Tibial nerve (tissue), 3 donors: ENCODE measurements at regions not wholly inside any gene's neighbourhood (a gene's known extent, or its start where the extent isn't known, plus 50 kb on each side); places are given as distances from the start of the nearest gene placed in this dataset.

Source experiments
- POLR2A ChIP-seq, 2 donors: fragments of 450-650 bp; IDR thresholded peaks; one replicate each; pipeline ENCODE4 v1.6.1; 2017; ENCODE audit warnings: antibody characterized with exemption in 2 of 2, mild to moderate bottlenecking in 2 of 2, moderate library complexity in 2 of 2
- TF ChIP-seq, protein P1 (sequence below), 5 experiments: fragments of 200-600 bp in 3 of 5; fragments of 450-650 bp in 2 of 5; sonication (generic) in 3 of 5; IDR thresholded peaks; one replicate each; pipeline ENCODE4 v1.5.1; 2016 to 2019; ENCODE audit warnings: antibody characterized with exemption in 5 of 5, mild to moderate bottlenecking in 3 of 5, moderate library complexity in 2 of 5

DNA sequence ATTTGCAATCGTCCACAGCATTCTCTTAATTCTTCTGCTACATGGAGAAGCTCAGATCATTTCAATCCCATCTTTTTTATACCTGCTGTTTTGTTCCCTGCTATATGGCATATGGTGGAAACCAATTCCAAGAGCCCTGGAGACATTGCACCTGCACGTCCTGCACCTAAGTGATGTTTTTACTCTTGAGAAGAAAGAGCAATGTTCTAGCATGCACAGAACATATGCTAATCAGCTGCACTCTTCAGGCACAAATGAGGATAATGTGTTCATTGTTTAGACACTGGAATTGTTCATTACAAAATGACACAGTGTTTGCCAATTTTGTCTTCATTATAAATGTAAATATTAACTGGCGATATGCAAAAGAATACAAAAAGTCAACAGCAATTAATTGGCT lies 935.8 kb downstream of the TLE4 start:
- TF ChIP-seq, protein P1, sequence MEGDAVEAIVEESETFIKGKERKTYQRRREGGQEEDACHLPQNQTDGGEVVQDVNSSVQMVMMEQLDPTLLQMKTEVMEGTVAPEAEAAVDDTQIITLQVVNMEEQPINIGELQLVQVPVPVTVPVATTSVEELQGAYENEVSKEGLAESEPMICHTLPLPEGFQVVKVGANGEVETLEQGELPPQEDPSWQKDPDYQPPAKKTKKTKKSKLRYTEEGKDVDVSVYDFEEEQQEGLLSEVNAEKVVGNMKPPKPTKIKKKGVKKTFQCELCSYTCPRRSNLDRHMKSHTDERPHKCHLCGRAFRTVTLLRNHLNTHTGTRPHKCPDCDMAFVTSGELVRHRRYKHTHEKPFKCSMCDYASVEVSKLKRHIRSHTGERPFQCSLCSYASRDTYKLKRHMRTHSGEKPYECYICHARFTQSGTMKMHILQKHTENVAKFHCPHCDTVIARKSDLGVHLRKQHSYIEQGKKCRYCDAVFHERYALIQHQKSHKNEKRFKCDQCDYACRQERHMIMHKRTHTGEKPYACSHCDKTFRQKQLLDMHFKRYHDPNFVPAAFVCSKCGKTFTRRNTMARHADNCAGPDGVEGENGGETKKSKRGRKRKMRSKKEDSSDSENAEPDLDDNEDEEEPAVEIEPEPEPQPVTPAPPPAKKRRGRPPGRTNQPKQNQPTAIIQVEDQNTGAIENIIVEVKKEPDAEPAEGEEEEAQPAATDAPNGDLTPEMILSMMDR (IDR thresholded peaks at IDR 0.05) = no peak
- TF ChIP-seq POLR2A (IDR thresholded peaks at IDR 0.05) = no peak
